H9 (cell line): ENCODE measurements at regions not wholly inside any gene's neighbourhood (a gene's known extent, or its start where the extent isn't known, plus 50 kb on each side); places are given as distances from the start of the nearest gene placed in this dataset.
A peak's percentile ranks its signal among the peaks of the same experiment; 100 is the strongest.

Source experiments
- DNase-seq: peaks from one replicate; pipeline ENCODE4 v3.0.0-alpha.2; 2017
- H2AFZ ChIP-seq: one replicate; pipeline ENCODE4 v1.6.1; 2013; ENCODE audit warnings: mild to moderate bottlenecking, low read length, control low read depth, moderate library complexity
- H2AK5ac ChIP-seq: 2 replicates; pipeline ENCODE4 v1.6.1; 2013; ENCODE audit warnings: low read length, control low read depth, mixed read lengths; ENCODE audit not compliant: insufficient read length
- H2BK120ac ChIP-seq: one replicate; pipeline ENCODE4 v1.6.1; 2013; ENCODE audit warnings: low read depth, mild to moderate bottlenecking, low read length, control low read depth, inconsistent platforms; ENCODE audit not compliant: poor library complexity, severe bottlenecking
- H2BK12ac ChIP-seq: 2 replicates; pipeline ENCODE4 v1.6.1; 2013; ENCODE audit warnings: low read length, control low read depth, mixed read lengths, low read depth; ENCODE audit not compliant: insufficient read length
- H2BK15ac ChIP-seq: 2 replicates; pipeline ENCODE4 v1.6.1; 2013; ENCODE audit warnings: low read depth, low read length, control low read depth
- H2BK20ac ChIP-seq: one replicate; pipeline ENCODE4 v1.6.1; 2013; ENCODE audit warnings: low read depth, mild to moderate bottlenecking, low read length, control low read depth, inconsistent platforms; ENCODE audit not compliant: poor library complexity, severe bottlenecking
- H2BK5ac ChIP-seq: 2 replicates; pipeline ENCODE4 v1.6.1; 2013; ENCODE audit warnings: low read length, control low read depth, mixed read lengths; ENCODE audit not compliant: insufficient read length
- H3K14ac ChIP-seq: 2 replicates; pipeline ENCODE4 v1.6.1; 2013; ENCODE audit warnings: low read length, control low read depth; ENCODE audit not compliant: insufficient read depth
- H3K18ac ChIP-seq: 2 replicates; pipeline ENCODE4 v1.6.1; 2013; ENCODE audit warnings: low read depth, mild to moderate bottlenecking, mixed read lengths, low read length, control low read depth; ENCODE audit not compliant: insufficient read length
- H3K23ac ChIP-seq: 2 replicates; pipeline ENCODE4 v1.6.1; 2013; ENCODE audit warnings: low read length, control low read depth, mixed read lengths, low read depth; ENCODE audit not compliant: insufficient read length
- H3K23me2 ChIP-seq: 2 replicates; pipeline ENCODE4 v1.6.1; 2013; ENCODE audit warnings: low read depth, mild to moderate bottlenecking, mixed read lengths, low read length, control low read depth; ENCODE audit not compliant: insufficient read length, poor library complexity, severe bottlenecking
- H3K27ac ChIP-seq: 2 replicates; pipeline ENCODE4 v1.5.1; 2013; ENCODE audit warnings: low read length, control low read depth, mixed read lengths, low read depth; ENCODE audit not compliant: insufficient read length
- H3K27me3 ChIP-seq: 2 replicates; pipeline ENCODE4 v1.6.1; 2013; ENCODE audit warnings: low read length, control low read depth, inconsistent platforms; ENCODE audit not compliant: insufficient read depth
- H3K4ac ChIP-seq: 2 replicates; pipeline ENCODE4 v1.6.1; 2013; ENCODE audit warnings: low read depth, mild to moderate bottlenecking, control low read depth, inconsistent platforms, low read length, moderate library complexity
- H3K4me1 ChIP-seq: 2 replicates; pipeline ENCODE4 v1.6.1; 2013; ENCODE audit warnings: low read length, control low read depth, inconsistent platforms; ENCODE audit not compliant: insufficient read depth
- H3K4me2 ChIP-seq: 2 replicates; pipeline ENCODE4 v1.6.1; 2013; ENCODE audit warnings: low read length, control low read depth, mixed read lengths; ENCODE audit not compliant: insufficient read length, insufficient read depth
- H3K56ac ChIP-seq: 2 replicates; pipeline ENCODE4 v1.6.1; 2013; ENCODE audit warnings: low read depth, mild to moderate bottlenecking, mixed read lengths, low read length, control low read depth; ENCODE audit not compliant: insufficient read length
- H3K79me1 ChIP-seq: 2 replicates; pipeline ENCODE4 v1.6.1; 2013; ENCODE audit warnings: low read depth, mild to moderate bottlenecking, moderate library complexity, low read length, control low read depth, inconsistent platforms; ENCODE audit not compliant: insufficient read depth, poor library complexity, severe bottlenecking
- H3K79me2 ChIP-seq: 2 replicates; pipeline ENCODE4 v1.6.1; 2013; ENCODE audit warnings: low read length, control low read depth, inconsistent platforms; ENCODE audit not compliant: insufficient read depth
- H3K9ac ChIP-seq: 2 replicates; pipeline ENCODE4 v1.6.1; 2013; ENCODE audit warnings: low read length, control low read depth, mixed read lengths; ENCODE audit not compliant: insufficient read length; ENCODE audit errors: extremely low read depth
- H3K9me3 ChIP-seq: one replicate; pipeline ENCODE4 v1.6.1; 2013; ENCODE audit warnings: low read depth, low read length, inconsistent platforms; ENCODE audit not compliant: control insufficient read depth
- H3T11ph ChIP-seq: one replicate; pipeline ENCODE4 v1.6.1; 2013; ENCODE audit warnings: mild to moderate bottlenecking, low read length, control low read depth, inconsistent platforms
- H4K20me1 ChIP-seq: one replicate; pipeline ENCODE4 v1.6.1; 2013; ENCODE audit not compliant: control insufficient read depth, insufficient read length, insufficient read depth
- H4K5ac ChIP-seq: 2 replicates; pipeline ENCODE4 v1.6.1; 2013; ENCODE audit warnings: low read depth, mild to moderate bottlenecking, mixed read lengths, low read length, control low read depth; ENCODE audit not compliant: insufficient read length
- H4K8ac ChIP-seq: replicated peaks from 2 replicates; pipeline ENCODE4 v1.6.1; 2013; ENCODE audit warnings: low read length, control low read depth, mixed read lengths, low read depth; ENCODE audit not compliant: insufficient read length
- H4K91ac ChIP-seq: 2 replicates; pipeline ENCODE4 v1.6.1; 2013; ENCODE audit warnings: low read depth, mild to moderate bottlenecking, moderate library complexity, mixed read lengths, low read length, control low read depth; ENCODE audit not compliant: insufficient read length
- H3K27ac Mint-ChIP-seq, 3 experiments: 2 replicates in 2 of 3; 3 replicates in 1 of 3; pipeline ENCODE4 v1.8.0; 2020 to 2021; ENCODE audit warnings: mixed read lengths in 3 of 3, mild to moderate bottlenecking in 1 of 3, moderate library complexity in 1 of 3
- H3K27me3 Mint-ChIP-seq: 2 replicates; pipeline ENCODE4 v1.8.0; 2021; ENCODE audit warnings: low read depth, mild to moderate bottlenecking, moderate library complexity, mixed read lengths
- H3K36me3 Mint-ChIP-seq, 3 experiments: 2 replicates in 2 of 3; 3 replicates in 1 of 3; pipeline ENCODE4 v1.8.0; 2020 to 2021; ENCODE audit warnings: low read depth in 3 of 3, mixed read lengths in 3 of 3; ENCODE audit not compliant: insufficient read depth in 1 of 3
- H3K4me1 Mint-ChIP-seq, 2 experiments: 2 replicates each; pipeline ENCODE4 v1.8.0; 2020; ENCODE audit warnings: mixed read lengths in 2 of 2
- H3K4me3 Mint-ChIP-seq, 2 experiments: 2 replicates in 1 of 2; 3 replicates in 1 of 2; pipeline ENCODE4 v1.8.0; 2020 to 2021; ENCODE audit warnings: mild to moderate bottlenecking in 2 of 2, mixed read lengths in 2 of 2, moderate library complexity in 1 of 2
- H3K9me3 Mint-ChIP-seq, 2 experiments: 2 replicates in 1 of 2; 3 replicates in 1 of 2; pipeline ENCODE4 v1.8.0; 2020; ENCODE audit warnings: mild to moderate bottlenecking in 2 of 2, mixed read lengths in 2 of 2, moderate library complexity in 1 of 2
- WGBS: extraction: QIAGEN DNeasy Blood & Tissue Kit; methylation state at CpG from one replicate; pipeline ENCODE4 v1.1.7; 2013; ENCODE audit warnings: missing lambda C conversion rate, low lambda C conversion rate, mixed read lengths; ENCODE audit not compliant: insufficient read length; ENCODE audit errors: extremely low coverage; 5-methylcytosine and 5-hydroxymethylcytosine counted together
- TF ChIP-seq, protein P1 (sequence below): fragments of 200-600 bp; sonication (generic); conservative IDR thresholded peaks from 3 replicates; pipeline ENCODE4 v1.8.0; 2021; ENCODE audit warnings: antibody characterized with exemption, mild to moderate bottlenecking

DNA sequence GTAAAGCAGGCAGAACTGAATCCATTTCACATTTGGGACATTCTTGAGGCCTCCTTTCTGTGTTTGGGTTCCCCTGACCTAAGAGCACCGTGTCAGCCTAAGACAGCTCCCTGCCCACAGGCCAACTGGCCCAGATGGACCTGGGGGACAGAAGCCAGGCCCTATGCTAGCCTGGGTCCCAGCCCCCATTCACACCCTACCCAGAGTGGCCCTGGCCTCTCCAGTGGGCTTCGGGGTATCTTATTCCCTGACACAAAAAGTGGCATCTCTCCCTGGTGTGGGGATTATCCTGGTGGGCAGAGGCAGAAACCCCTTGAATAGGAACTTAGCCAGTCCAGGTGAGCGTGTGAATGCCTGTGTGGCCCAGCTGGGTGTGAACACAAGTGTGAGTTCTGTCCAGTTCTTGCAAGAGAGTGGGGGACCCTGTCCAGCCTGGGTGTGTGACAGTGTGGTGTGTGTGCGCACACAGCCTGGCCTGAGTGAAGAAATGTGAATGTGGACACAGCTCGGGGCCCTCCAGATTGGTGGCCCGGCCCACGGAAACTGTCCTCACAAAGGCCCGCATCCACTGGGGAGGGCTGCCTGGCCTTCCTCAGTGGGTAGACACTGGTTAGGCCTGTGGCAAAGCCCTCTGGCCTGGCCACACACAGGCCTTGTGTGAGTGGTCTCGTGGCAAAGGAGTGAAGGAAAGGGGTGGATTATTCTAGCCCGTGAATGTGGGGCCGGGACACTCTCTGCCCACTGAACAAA is 63.0 kb upstream of the HAAO start:
- Histone ChIP-seq H3K23me2 (no peaks in the 10 kb centered on the region), H2AK5ac (no peak overlapping the region), H4K5ac (no peak overlapping the region), H3K14ac (no peak overlapping the region), H2BK12ac (no peak overlapping the region), H4K8ac (no peak overlapping the region), H3K56ac (no peak overlapping the region), H2BK15ac (no peak overlapping the region), H3K4me2 (no peak overlapping the region), H3K18ac (no peak overlapping the region), H4K20me1 (no peaks in the 10 kb centered on the region), H2BK120ac (no peak overlapping the region), H2BK20ac (no peak overlapping the region), H3K27me3 (no peaks in the 10 kb centered on the region), H2BK5ac (no peak overlapping the region), H3K9me3 (no peaks in the 10 kb centered on the region), H3K9ac (no peak overlapping the region), H3K4me1 (no peaks in the 10 kb centered on the region), H2AFZ (no peak overlapping the region), H3K23ac (no peak overlapping the region), H3K4ac (no peak overlapping the region), H3T11ph (no peak overlapping the region), H3K27ac (no peak overlapping the region), H3K79me1 (no peaks in the 10 kb centered on the region), H4K91ac (no peak overlapping the region), H3K79me2 (no peaks in the 10 kb centered on the region)
- TF ChIP-seq, protein P1, sequence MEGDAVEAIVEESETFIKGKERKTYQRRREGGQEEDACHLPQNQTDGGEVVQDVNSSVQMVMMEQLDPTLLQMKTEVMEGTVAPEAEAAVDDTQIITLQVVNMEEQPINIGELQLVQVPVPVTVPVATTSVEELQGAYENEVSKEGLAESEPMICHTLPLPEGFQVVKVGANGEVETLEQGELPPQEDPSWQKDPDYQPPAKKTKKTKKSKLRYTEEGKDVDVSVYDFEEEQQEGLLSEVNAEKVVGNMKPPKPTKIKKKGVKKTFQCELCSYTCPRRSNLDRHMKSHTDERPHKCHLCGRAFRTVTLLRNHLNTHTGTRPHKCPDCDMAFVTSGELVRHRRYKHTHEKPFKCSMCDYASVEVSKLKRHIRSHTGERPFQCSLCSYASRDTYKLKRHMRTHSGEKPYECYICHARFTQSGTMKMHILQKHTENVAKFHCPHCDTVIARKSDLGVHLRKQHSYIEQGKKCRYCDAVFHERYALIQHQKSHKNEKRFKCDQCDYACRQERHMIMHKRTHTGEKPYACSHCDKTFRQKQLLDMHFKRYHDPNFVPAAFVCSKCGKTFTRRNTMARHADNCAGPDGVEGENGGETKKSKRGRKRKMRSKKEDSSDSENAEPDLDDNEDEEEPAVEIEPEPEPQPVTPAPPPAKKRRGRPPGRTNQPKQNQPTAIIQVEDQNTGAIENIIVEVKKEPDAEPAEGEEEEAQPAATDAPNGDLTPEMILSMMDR: no peak
- no peak for DNase-seq
- H3K27ac Mint-ChIP-seq: peak overlapping the region in 2 of 3 experiments; percentile 68 to 88; a peak in 2 of 7 replicates
- no CpG with 5 or more reads among the region's 11 CpGs for WGBS
- no peaks in the 10 kb centered on the region for H3K9me3 Mint-ChIP-seq
- no peaks in the 10 kb centered on the region; the same call in 1 of the 2 replicates for H3K27me3 Mint-ChIP-seq
- no peak overlapping the region for H3K4me3 Mint-ChIP-seq
- H3K36me3 Mint-ChIP-seq: no peaks in the 10 kb centered on the region
- peaks cover 6 to 23% of the 10 kb centered on the region in 2 experiments for H3K4me1 Mint-ChIP-seq
